ENCODE measurements at regions not wholly inside any gene's neighbourhood (a gene's known extent, or its start where the extent isn't known, plus 50 kb on each side); places are given as distances from the start of the nearest gene placed in this dataset.
"Not testable (repeated sequence)": the region's sequence is repeated elsewhere in the genome, so short reads cannot be mapped to it uniquely, and the experiment has no call there.

DNA sequence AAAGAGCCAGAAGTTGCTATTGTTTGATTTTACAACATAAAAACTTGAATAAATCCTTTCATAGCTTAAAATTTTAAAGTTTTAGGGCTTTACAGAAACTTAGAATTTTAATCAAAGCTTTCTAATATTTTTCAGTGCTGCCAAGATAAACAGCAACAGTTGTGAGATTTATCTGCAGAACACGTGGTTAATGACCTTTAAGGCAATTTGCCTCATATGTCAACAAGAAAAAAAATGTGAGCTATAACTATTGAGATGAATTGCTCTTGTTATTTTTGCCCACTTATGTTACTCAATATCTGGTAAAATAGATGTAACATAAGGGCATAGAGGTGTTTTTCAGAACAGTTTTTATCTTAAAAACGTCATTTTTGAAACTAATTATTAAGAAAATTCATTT is 96.7 kb upstream of the NECTIN3 start:
- no peak overlapping the region for H3K4me3 ChIP-seq
- no peaks in the 10 kb centered on the region for H3K4me1 ChIP-seq
- no peaks in the 10 kb centered on the region for H3K27me3 ChIP-seq
- no peaks in the 10 kb centered on the region for H3K9me3 ChIP-seq
- DNase-seq = no peak
- H3K27ac ChIP-seq = no peak overlapping the region
- no peaks in the 10 kb centered on the region for H3K36me3 ChIP-seq
- TF ChIP-seq, protein P1, sequence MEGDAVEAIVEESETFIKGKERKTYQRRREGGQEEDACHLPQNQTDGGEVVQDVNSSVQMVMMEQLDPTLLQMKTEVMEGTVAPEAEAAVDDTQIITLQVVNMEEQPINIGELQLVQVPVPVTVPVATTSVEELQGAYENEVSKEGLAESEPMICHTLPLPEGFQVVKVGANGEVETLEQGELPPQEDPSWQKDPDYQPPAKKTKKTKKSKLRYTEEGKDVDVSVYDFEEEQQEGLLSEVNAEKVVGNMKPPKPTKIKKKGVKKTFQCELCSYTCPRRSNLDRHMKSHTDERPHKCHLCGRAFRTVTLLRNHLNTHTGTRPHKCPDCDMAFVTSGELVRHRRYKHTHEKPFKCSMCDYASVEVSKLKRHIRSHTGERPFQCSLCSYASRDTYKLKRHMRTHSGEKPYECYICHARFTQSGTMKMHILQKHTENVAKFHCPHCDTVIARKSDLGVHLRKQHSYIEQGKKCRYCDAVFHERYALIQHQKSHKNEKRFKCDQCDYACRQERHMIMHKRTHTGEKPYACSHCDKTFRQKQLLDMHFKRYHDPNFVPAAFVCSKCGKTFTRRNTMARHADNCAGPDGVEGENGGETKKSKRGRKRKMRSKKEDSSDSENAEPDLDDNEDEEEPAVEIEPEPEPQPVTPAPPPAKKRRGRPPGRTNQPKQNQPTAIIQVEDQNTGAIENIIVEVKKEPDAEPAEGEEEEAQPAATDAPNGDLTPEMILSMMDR (IDR thresholded peaks at IDR 0.05) = no peak
- TF ChIP-seq POLR2A (IDR thresholded peaks at IDR 0.05) = no peak

DNA sequence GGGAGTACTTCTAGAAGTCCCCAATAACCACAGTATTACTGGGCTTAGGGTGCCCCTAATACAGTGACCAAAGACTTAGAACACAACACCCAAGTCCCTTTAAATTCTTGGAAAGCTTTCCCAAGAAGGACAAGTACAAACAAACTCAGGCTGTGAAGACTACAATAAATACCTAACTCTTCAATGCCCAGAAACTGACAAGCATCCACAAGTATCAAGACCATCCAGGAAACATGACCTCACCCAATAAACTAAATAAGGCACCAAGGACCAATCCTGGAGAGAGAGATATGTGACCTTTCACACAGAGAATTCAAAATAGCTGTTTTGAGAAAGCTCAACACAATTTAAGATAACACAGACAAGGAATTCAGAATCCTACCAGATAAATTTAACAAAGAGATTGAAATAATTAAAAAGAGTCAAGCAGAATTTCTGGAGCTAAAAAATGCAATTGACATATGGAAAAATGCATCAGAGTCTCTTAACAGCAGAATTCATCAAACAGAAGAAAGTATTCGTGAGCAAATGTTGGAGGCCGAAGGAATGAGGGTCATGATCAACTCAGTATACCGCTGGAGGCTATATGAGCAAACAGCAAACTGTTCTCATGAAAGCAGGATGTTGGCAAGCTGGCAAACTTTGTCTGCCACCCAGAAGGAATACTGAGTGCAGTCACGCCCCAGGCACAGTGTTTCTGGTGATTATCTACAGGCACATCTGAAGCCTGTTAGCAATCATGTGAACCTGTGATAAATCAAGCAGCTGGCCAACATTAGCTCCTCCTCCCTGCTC is 87.0 kb upstream of the NECTIN3 start:
- no peak for DNase-seq
- H3K9me3 ChIP-seq = no peaks in the 10 kb centered on the region
- no peak for TF ChIP-seq POLR2A (IDR thresholded peaks at IDR 0.05)
- TF ChIP-seq, protein P1 (IDR thresholded peaks at IDR 0.05) = no peak
- H3K4me1 ChIP-seq = no peaks in the 10 kb centered on the region
- no peak overlapping the region for H3K4me3 ChIP-seq
- no peaks in the 10 kb centered on the region for H3K27me3 ChIP-seq
- no peak overlapping the region for H3K27ac ChIP-seq
- H3K36me3 ChIP-seq = no peaks in the 10 kb centered on the region

DNA sequence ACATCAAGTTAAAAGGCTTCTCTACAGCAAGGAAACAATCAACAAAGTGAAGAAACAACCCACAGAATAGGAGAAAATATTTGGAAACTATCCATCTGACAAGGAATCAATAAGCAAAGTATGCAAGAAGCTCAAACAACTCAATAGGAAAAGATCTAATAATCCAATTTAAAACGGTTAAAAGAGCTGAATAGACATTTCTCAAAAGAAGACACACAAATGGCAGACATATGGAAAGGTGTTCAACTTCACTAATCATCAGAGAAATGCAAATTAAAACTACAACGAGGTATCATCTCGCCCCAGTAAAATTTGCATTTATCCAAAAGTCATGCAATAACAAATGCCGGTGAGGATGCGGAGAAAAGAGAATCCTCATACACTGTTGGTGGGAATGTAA is 82.2 kb upstream of the NECTIN3 start:
- no peak for TF ChIP-seq POLR2A (IDR thresholded peaks at IDR 0.05)
- TF ChIP-seq, protein P1 (IDR thresholded peaks at IDR 0.05) = no peak

DNA sequence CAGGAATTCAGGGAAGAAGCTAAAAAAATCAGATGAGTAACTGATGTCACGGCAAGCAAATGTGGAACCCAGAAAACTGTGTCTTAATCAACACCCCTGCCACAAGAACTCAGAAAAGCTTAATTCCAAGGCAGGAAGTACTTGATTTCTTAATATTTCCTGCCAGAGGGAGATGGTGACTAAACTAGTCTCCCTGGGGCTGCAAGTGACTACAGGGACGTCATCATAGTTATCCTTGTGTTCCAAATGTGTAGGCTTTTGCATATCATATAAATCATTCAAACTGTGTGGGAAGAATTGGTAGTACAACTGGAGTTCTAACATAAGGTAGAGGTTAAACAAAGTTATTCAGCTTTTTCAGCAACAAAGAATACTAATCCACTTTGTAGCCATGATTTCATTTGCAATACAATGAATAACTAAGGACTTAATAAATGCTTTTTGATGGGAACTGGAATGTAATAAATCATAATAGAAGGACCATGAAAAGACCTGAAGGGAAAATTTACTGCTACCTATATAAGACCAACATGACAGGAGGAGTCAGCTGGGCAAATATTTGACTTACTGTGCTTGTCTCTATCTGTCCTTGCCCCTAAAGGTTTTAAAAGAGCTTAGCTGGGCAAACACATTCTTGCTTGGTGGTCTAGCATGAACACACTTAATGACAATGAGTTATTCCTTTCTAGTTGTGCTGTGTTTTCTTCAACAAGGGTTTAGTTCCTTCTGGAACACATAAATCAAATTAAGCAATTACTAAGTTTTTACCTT is 76.0 kb upstream of the NECTIN3 start:
- Histone ChIP-seq H3K4me1 (no peaks in the 10 kb centered on the region), H3K27me3 (no peaks in the 10 kb centered on the region), H3K4me3 (no peak overlapping the region), H3K36me3 (no peaks in the 10 kb centered on the region), H3K27ac (no peak overlapping the region), H3K9me3 (no peaks in the 10 kb centered on the region)
- TF ChIP-seq, protein P1 (IDR thresholded peaks at IDR 0.05) = no peak
- no peak for TF ChIP-seq POLR2A (IDR thresholded peaks at IDR 0.05)
- no peak for DNase-seq

More for the DNA sequence above, 82.2 kb upstream of the NECTIN3 start:
- H3K4me3 ChIP-seq = no peak overlapping the region
- H3K27ac ChIP-seq = no peak overlapping the region
- no peaks in the 10 kb centered on the region for H3K4me1 ChIP-seq
- no peaks in the 10 kb centered on the region for H3K9me3 ChIP-seq
- H3K36me3 ChIP-seq = no peaks in the 10 kb centered on the region
- H3K27me3 ChIP-seq = no peaks in the 10 kb centered on the region
- no peak for DNase-seq

DNA sequence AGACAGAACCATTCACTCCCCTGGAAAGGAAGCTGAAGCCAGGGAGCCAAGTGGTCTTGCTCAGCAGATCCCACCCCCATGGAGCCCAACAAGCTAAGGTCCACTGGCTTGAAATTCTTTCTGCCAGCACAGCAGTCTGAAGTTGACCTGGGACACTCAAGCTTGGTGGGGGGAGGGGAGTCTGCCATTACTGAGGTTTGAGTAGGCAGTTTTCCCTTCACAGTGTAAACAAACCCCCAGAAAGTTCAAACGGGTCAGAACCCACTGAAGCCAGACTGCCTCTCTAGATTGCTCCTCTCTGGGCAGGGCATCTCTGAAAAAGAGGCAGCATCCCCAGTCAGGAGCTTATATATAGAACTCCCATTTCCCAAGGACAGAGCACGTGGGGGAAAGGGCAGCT is 72.8 kb upstream of the NECTIN3 start:
- not testable (repeated sequence) for H3K4me1 ChIP-seq, DNase-seq, H3K27me3 ChIP-seq, H3K27ac ChIP-seq, H3K4me3 ChIP-seq, H3K9me3 ChIP-seq, H3K36me3 ChIP-seq

DNA sequence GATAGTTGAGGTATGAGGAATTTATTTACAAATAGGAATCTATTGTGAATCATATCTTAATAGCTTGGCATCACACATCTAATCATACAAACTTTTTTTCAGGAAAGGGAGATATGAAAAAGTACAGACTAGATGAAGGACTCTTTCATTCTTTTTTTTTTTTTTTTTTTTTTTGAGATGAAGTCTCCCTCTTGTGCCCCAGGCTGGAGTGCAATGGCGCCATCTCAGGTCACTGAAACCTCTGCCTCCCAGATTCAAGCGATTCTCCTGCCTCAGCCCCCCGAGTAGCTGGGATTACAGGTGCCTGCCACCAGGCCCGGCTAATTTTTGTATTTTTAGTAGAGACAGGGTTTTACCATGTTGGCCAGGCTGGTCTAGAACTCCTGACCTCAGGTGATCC is 65.1 kb upstream of the NECTIN3 start:
- H3K4me3 ChIP-seq, DNase-seq, H3K9me3 ChIP-seq, H3K27me3 ChIP-seq, H3K36me3 ChIP-seq, H3K4me1 ChIP-seq, H3K27ac ChIP-seq: not testable (repeated sequence)

Measured in Peyer's patch (tissue), 4 donors.